Smooth muscle cell (in vitro differentiated cells): ENCODE measurements at regions not wholly inside any gene's neighbourhood (a gene's known extent, or its start where the extent isn't known, plus 50 kb on each side); places are given as distances from the start of the nearest gene placed in this dataset.

Experiments used
- DNase-seq: peaks from one replicate; lab custom pipeline; 2025; ENCODE audit not compliant: unreplicated experiment; lab: John Stamatoyannopoulos, UW
- H2AFZ ChIP-seq: fragments of 200-600 bp; sonication (generic); 2 replicates; pipeline ENCODE4 v1.6.0; 2016; ENCODE audit warnings: antibody characterized with exemption, low read depth, mild to moderate bottlenecking
- H3F3A ChIP-seq: fragments of 200-600 bp; sonication (generic); 2 replicates; pipeline ENCODE4 v1.6.0; 2017; ENCODE audit warnings: antibody characterized with exemption, low read depth
- H3K27ac ChIP-seq: fragments of 200-600 bp; sonication (generic); 2 replicates; pipeline ENCODE4 v1.5.1; 2016; ENCODE audit warnings: low read depth, mild to moderate bottlenecking
- H3K27me3 ChIP-seq: fragments of 200-600 bp; sonication (generic); 2 replicates; pipeline ENCODE4 v1.6.1; 2016; ENCODE audit warnings: low read depth, mild to moderate bottlenecking
- H3K36me3 ChIP-seq: fragments of 200-600 bp; sonication (generic); 2 replicates; pipeline ENCODE4 v1.5.1; 2016; ENCODE audit warnings: low read depth
- H3K4me1 ChIP-seq: fragments of 200-600 bp; sonication (generic); 2 replicates; pipeline ENCODE4 v1.5.1; 2016; ENCODE audit warnings: low read depth
- H3K4me2 ChIP-seq: fragments of 200-600 bp; sonication (generic); 2 replicates; pipeline ENCODE4 v1.6.0; 2016; ENCODE audit warnings: mild to moderate bottlenecking
- H3K4me3 ChIP-seq: fragments of 200-600 bp; sonication (generic); 2 replicates; pipeline ENCODE4 v1.5.1; 2016; ENCODE audit warnings: mild to moderate bottlenecking
- H3K79me2 ChIP-seq: fragments of 200-600 bp; sonication (generic); 2 replicates; pipeline ENCODE4 v1.6.0; 2016; ENCODE audit warnings: low read depth, mild to moderate bottlenecking
- H3K9ac ChIP-seq: fragments of 200-600 bp; sonication (generic); 2 replicates; pipeline ENCODE4 v1.6.0; 2016; ENCODE audit warnings: low read depth
- H3K9me3 ChIP-seq: fragments of 200-600 bp; sonication (generic); replicated peaks from 2 replicates; pipeline ENCODE4 v1.5.1; 2016; ENCODE audit warnings: low read depth
- H4K20me1 ChIP-seq: fragments of 200-600 bp; sonication (generic); 2 replicates; pipeline ENCODE4 v1.6.0; 2016; ENCODE audit warnings: low read depth
- CTCF ChIP-seq: fragments of 200-600 bp; sonication (generic); IDR thresholded peaks from 2 replicates; pipeline ENCODE4 v1.5.1; 2017; ENCODE audit warnings: borderline replicate concordance, mild to moderate bottlenecking, antibody characterized with exemption; ENCODE audit not compliant: insufficient read depth, poor library complexity, severe bottlenecking
- WGBS: methylation state at CpG from one replicate; pipeline ENCODE4 v1.1.7; 2016; ENCODE audit warnings: low lambda C conversion rate; 5-methylcytosine and 5-hydroxymethylcytosine counted together

- no peak for TF ChIP-seq CTCF
- H4K20me1 ChIP-seq = no peaks in the 10 kb centered on the region
- no peaks in the 10 kb centered on the region for H3K9me3 ChIP-seq
- no peak overlapping the region for H2AFZ ChIP-seq
- H3K9ac ChIP-seq = no peak overlapping the region
- H3K27me3 ChIP-seq = no peaks in the 10 kb centered on the region
- H3K4me2 ChIP-seq = no peak overlapping the region
- no peak overlapping the region for H3K4me3 ChIP-seq
- H3K36me3 ChIP-seq = no peaks in the 10 kb centered on the region
- no peak overlapping the region for H3K27ac ChIP-seq
- DNase-seq = no peak
- H3K79me2 ChIP-seq = no peaks in the 10 kb centered on the region
- WGBS = 88% methylated on average over 4 of the region's 4 CpGs
- H3K4me1 ChIP-seq = no peaks in the 10 kb centered on the region
- no peaks in the 10 kb centered on the region for H3F3A ChIP-seq
Measured at GRCh38 chr2:71860381-71860926, 287.2 kb downstream of the CYP26B1 start.

- Histone ChIP-seq H3K9me3 (no peaks in the 10 kb centered on the region), H2AFZ (no peak overlapping the region), H3K4me2 (no peak overlapping the region), H3K4me1 (no peaks in the 10 kb centered on the region), H3F3A (no peaks in the 10 kb centered on the region), H3K27me3 (no peaks in the 10 kb centered on the region), H3K9ac (no peak overlapping the region), H3K4me3 (no peak overlapping the region), H3K79me2 (no peaks in the 10 kb centered on the region), H3K27ac (no peak overlapping the region), H3K36me3 (no peaks in the 10 kb centered on the region), H4K20me1 (no peaks in the 10 kb centered on the region)
- DNase-seq = no peak
- TF ChIP-seq CTCF = no peak
- WGBS = 87% methylated on average over 7 of the region's 7 CpGs
Measured at GRCh38 chr2:71859211-71859847, 288.3 kb downstream of the CYP26B1 start.

DNA sequence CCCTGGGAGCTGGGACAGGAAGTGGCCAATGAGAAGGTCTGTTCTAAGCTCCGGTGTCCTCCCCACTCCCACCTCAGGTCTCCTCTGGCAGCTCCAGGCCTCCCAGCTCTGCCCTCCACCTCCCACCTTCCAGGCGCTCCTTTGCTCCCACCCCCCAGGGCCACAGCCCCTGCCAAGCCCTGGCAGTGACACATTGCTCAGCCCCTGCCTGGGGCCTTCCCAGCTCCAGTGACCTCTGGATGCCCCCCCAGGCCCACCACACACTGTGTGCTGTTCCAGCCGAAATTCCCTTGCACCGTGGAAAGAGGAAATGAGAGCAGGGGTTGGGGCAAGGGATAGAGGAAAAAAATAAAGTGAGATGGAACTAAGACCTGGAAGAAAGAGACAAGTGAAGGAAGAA, 289.6 kb downstream of the CYP26B1 start:
- no peak for TF ChIP-seq CTCF
- no peak overlapping the region for H2AFZ ChIP-seq
- H3K79me2 ChIP-seq = no peaks in the 10 kb centered on the region
- H3K4me2 ChIP-seq = no peak overlapping the region
- H3K9me3 ChIP-seq = no peaks in the 10 kb centered on the region
- H3F3A ChIP-seq = no peaks in the 10 kb centered on the region
- no peak overlapping the region for H3K4me3 ChIP-seq
- H3K27me3 ChIP-seq = no peaks in the 10 kb centered on the region
- DNase-seq = no peak
- no peak overlapping the region for H3K27ac ChIP-seq
- 88% methylated on average over 4 of the region's 4 CpGs for WGBS
- H3K36me3 ChIP-seq = no peaks in the 10 kb centered on the region
- H4K20me1 ChIP-seq = no peaks in the 10 kb centered on the region
- H3K4me1 ChIP-seq = no peaks in the 10 kb centered on the region
- no peak overlapping the region for H3K9ac ChIP-seq

DNA sequence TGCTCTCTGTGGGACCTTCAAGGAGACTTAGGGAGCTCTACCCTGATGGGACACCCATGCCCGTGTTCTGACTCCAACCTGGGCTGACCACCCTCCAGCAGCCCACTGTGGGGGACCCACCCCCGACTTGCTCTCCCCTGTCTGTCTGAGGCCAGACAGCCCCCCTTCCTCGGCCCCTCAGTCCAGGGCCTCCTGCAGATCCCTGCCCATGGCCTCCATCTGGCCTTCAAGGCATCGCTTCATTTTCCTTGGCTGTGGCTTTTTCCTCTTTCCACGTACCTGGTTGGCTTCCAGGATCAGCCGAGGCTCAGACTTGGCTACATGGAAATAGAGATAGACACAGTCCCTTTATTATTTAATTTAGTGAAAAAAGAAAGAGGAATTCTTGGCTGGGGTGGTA, 290.0 kb downstream of the CYP26B1 start:
- H3K36me3 ChIP-seq = no peaks in the 10 kb centered on the region
- no peak overlapping the region for H3K9ac ChIP-seq
- TF ChIP-seq CTCF = no peak
- no peaks in the 10 kb centered on the region for H3K27me3 ChIP-seq
- H3K4me1 ChIP-seq = no peaks in the 10 kb centered on the region
- H2AFZ ChIP-seq = no peak overlapping the region
- no peak overlapping the region for H3K4me2 ChIP-seq
- 90% methylated on average over 5 of the region's 6 CpGs for WGBS
- H3F3A ChIP-seq = no peaks in the 10 kb centered on the region
- no peaks in the 10 kb centered on the region for H4K20me1 ChIP-seq
- no peaks in the 10 kb centered on the region for H3K79me2 ChIP-seq
- no peaks in the 10 kb centered on the region for H3K9me3 ChIP-seq
- no peak for DNase-seq
- H3K27ac ChIP-seq = no peak overlapping the region
- H3K4me3 ChIP-seq = no peak overlapping the region
